GM19468 (cell line): ENCODE measurements at regions not wholly inside any gene's neighbourhood (a gene's known extent, or its start where the extent isn't known, plus 50 kb on each side); places are given as distances from the start of the nearest gene placed in this dataset.

ENCODE experiments used
- ATAC-seq: cut with Tn5 transposase; IDR thresholded peaks from one replicate; pipeline ENCODE4 v1.9.1; 2021; ENCODE audit warnings: mild to moderate bottlenecking, moderate library complexity, moderate number of reproducible peaks; ENCODE audit not compliant: unreplicated experiment; ENCODE audit errors: extremely low read depth

DNA sequence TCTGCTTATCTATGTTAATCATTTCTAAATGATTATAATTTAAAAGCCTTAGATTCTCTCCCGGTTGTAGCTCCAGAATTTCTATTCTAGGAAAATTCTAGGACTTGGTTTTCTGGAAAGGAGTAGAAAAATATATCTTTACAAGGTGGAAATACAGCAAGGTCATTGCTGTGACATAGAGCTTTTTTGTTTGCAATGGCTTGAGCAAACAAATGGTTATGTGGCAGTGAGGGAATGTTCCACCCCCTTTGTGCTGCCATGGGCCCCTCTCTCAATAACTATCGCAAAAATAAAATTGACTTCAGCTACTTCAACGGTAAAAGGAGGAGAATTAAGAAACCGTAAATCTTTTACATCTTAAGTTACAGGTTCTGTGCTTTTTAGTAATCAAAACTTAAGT is 517.1 kb downstream of the EPHA3 start:
- ATAC-seq, result no peak

DNA sequence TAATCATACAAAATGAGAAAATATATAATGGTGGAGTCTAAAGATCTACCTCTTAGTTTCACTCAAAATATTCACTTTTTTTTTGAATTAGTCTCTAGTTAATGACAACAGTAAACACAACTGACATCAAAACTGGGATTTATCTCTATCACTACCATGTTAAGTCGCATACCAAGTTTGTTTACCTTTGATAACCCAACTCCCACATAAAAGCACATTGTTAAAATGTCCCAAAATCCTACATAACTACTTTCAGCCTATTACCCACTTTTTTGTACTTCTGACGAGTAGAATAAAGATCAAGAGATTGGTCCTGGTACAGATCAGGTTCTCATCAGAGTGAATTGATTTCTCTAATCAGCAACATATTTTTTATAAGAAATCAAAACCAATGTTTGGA is 518.5 kb downstream of the EPHA3 start:
- ATAC-seq, result no peak

DNA sequence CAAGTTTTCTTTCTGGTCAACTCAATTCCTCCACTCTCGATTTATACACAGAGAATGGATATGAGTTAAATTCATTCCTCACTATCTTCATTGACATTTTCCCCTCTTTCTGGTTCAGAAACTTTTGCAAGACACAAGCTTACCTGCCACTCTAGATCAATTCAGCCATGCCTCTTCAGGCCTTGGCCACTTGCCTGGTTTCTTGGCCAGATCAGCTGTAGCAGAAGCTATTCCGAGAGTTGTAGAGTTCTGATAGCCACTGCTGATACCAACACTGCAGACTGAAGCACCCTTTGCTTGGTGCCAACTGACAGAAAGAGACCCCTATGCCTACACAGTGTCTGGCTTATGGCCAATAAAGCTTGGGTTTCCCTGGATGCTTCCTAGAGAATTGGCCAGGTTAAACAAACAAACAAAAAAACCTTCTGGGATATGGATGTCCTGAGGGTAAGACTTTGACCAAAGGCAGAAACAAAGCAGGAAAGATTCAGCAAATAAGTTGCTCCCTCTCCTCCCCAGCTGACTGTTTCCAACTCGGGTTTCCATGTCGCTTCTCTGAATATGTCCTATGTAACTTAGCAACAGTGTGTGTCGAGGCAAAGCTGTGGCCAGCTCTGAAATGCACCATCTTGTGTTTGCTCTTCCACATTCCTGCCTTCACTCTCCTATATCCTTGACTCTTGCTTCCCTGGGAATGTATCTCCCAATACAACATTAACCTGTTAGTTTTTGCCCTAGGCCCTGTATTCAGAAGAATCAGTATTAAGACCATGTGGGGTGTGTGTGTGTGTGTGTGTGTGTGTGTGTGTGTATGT is 521.6 kb downstream of the EPHA3 start:
- ATAC-seq, result no peak

DNA sequence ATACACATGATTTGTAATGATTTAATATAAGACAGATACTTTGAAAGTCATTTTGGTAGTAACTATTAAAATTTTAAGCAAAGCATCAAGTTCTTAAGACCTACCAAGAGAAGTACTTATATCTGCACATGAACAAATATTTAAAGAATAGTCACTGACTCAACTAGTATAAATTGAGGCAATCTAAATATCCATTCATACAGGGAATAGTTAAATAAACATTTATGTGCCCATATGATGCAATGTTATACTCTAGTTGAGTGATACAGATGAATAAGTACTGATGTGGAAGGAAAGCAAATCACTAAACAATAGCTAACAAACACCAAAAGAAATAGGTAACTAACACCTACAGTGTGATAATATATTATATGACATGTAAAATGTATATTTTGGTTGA is 527.7 kb downstream of the EPHA3 start:
- ATAC-seq, result no peak

DNA sequence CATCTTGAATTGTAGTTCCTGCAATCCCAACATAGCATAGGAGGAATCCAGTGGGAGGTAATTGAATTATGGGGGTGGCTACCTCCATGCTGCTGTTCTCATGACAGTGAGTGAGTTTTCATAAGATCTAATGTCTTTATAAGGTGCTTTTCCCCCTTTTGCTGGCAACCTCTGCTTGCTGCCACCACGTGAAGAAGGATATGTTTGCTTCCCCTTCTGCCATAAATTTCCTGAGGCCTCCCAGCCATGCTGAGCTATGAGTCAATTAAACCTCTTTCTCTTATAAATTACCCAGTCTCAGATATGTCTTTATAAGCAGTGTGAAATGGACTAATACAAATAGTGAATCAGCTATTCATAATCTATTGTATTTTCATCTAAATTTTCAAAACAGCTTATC is 537.3 kb downstream of the EPHA3 start:
- ATAC-seq, result no peak

DNA sequence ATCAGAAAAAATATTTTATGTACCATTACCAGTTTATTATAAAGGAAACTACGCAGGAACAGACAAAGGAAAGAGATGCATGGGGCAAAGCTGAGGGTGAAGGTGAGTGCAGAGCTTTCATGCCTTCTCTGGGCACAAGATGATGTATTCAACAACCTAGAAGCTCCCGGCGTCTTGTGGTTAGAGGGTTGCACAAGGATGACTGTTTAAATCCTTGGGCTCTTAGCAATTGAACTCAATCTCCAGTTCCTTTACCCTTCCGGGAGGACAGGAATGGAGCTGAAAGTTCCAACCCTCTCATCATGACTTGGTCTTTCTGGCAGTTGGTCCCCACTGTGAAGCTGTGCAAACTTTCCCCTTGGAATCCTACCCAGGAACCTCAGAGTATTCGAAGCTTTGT is 542.0 kb downstream of the EPHA3 start:
- ATAC-seq, result no peak

GRCh38 chr3:89654031-89654430 is 546.6 kb downstream of the EPHA3 start:
- no peak for ATAC-seq

- no peak for ATAC-seq
Measured at GRCh38 chr3:89656388-89656787, 549.0 kb downstream of the EPHA3 start.

DNA sequence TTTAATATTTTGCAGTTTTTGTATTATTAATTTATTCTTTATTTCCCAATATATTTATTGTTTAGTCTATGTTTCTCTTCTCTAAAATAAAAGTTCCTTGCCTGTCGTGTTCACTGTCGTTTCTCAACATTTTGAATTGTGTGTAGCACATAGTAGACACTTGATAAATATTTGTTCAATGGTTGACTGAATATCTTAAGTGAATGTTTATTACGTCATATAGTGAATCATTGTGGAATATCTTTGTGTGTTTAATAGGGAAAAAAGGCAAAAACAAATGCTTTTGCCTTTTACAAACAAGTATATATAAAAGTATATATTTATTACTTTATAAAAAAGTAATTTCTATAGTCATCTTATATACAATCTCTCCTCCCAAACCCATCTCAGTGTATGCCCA is 572.3 kb downstream of the EPHA3 start:
- no peak for ATAC-seq

- ATAC-seq, result no peak
Measured at GRCh38 chr3:89682556-89682955, 575.1 kb downstream of the EPHA3 start.

DNA sequence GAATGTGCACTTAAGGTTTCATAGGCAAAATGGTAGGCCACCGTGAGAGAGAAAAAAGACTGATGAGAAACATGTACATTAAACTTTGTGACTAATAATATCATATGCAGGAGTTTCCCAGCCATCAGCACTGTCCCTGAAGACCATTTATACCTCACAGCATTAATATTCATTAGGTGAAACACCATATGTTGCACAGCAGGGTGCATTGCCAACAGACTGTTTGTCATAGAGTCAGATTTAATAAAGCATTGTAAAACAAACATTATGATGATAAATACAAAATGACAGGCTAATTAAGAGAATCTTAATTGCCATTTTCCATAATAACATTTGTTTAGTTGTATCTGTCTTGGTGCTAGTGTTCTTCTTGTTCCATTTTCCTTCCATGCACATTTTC is 578.3 kb downstream of the EPHA3 start:
- no peak for ATAC-seq

- no peak for ATAC-seq
Measured at GRCh38 chr3:89690646-89691045, 583.2 kb downstream of the EPHA3 start.

- ATAC-seq, result no peak
Measured at GRCh38 chr3:89692601-89693000, 585.2 kb downstream of the EPHA3 start.

DNA sequence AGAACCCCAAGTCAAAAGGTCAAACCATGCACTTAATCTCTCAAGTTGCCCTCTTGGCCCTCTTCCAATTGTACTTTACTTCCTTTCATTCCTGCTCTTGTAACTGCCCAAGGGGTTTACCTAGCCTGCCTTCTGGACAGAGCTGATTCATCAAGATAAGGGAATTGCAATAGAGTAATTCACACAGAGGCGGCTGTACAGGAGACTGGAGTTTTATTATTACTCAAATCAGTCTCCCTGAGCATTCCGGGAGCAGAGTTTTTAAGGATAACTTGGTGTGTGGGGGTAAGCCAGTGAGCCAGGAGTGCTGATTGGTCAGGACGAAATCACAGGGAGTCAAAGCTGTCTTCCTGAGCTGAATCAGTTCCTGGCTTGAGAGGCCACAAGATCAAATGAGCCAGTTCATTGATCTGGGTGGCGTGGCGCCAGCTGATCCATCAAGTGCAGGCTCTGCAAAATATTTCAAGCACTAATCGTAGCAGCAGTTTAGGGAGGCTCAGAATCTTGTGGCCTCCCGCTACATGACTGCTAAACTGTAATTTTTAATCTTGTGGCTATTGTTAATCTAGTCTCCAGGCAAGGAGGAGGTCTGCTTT is 590.0 kb downstream of the EPHA3 start:
- no peak for ATAC-seq

- no peak for ATAC-seq
Measured at GRCh38 chr3:89698208-89698830, 590.9 kb downstream of the EPHA3 start.

- ATAC-seq, result no peak
Measured at GRCh38 chr3:89699229-89699628, 591.8 kb downstream of the EPHA3 start.

- no peak for ATAC-seq
Measured at GRCh38 chr3:89699771-89700170, 592.4 kb downstream of the EPHA3 start.

DNA sequence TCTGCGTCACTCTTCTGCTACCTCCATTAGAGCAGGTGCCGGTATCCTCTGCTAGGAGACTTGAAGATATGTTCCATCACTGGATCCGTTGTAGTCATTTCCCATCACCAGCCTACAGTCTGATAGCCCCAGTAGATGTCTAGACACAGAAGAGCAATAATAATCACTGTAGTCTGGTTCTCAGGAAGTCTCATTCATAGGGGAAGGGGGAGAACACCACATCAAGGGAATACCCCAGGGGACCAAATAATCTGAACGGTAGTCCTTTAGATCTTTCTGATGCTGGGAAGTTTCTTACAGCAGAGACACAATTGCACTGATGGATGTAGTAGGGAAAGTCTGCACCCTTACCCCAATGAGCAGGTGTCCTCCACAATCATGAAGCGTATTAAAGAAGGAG is 595.0 kb downstream of the EPHA3 start:
- no peak for ATAC-seq

DNA sequence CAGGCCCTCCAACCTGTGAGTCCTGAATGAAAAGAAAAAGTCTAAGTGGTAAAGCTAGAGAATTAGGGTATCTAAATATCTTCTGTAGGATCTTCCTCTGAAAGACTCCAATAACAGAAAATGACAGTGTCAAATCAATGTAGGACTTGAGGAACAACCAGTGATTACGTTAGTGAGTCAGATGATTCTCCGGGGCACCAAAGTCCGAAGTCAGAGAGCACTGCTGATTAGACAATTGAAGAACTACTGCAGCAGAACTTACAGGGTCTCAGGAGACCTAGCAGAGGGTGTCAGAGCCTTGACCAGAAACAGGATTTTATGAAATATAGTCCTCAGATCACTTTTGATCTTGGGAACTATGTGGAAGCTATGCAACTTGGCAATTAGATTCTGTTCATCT is 605.8 kb downstream of the EPHA3 start:
- ATAC-seq, result no peak

GRCh38 chr3:89714237-89714636 is 606.8 kb downstream of the EPHA3 start:
- no peak for ATAC-seq

DNA sequence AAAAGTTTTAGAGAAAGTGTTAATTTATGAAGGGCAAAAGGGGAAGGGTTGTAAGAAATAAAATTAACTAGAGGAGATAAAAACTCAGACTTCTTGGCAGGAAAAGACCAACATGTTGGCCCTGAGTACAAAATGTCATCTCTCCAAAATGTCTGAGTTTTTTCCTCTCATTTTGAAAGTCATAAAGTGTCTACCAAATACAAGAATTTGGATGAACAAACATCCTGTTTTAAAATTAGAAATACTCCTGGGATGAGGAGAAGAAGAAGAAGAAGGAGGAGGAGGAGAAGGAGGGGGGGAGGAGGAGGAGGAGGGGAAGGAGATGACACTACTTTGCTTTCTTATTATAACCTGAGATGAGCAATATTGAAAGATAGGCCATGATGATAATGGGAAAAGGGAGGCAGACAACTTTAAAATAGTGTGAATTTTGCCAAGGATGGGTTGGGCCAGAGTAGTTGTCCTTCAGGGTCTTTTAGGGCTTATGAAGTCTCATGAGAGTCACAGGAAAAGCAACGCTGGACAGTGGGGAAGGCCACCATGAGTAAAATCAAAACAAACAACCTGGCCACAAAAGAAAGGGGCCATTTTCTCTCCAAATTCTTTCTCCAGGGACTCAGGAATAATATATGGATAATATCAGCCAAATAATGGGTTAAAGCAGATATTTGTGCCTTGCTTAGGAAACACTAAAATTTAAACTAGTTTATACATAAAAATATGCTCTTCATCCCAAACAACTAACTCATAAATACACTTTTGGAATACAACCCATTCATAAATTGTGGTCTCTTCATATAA is 632.9 kb downstream of the EPHA3 start:
- no peak for ATAC-seq
